Mesenchymal stem cell (in vitro differentiated cells and primary cell): ENCODE measurements at regions not wholly inside any gene's neighbourhood (a gene's known extent, or its start where the extent isn't known, plus 50 kb on each side); places are given as distances from the start of the nearest gene placed in this dataset.
"Not testable (repeated sequence)": the region's sequence is repeated elsewhere in the genome, so short reads cannot be mapped to it uniquely, and the experiment has no call there.

ENCODE experiments used
- DNase-seq: peaks from one replicate; pipeline ENCODE4 v3.0.0-alpha.2; 2013
- H2AFZ ChIP-seq: one replicate; pipeline ENCODE4 v1.6.1; 2013; ENCODE audit warnings: low read depth, mild to moderate bottlenecking, control low read depth, inconsistent platforms, low read length, moderate library complexity
- H2AK5ac ChIP-seq: 2 replicates; pipeline ENCODE4 v1.6.1; 2013; ENCODE audit warnings: low read length, moderate library complexity, mild to moderate bottlenecking, inconsistent platforms; ENCODE audit not compliant: severe bottlenecking
- H2BK120ac ChIP-seq: one replicate; pipeline ENCODE4 v1.6.1; 2013; ENCODE audit warnings: low read depth, mild to moderate bottlenecking, inconsistent platforms, low read length, moderate library complexity
- H2BK12ac ChIP-seq, 2 experiments: one replicate each; pipeline ENCODE4 v1.6.1; 2013; ENCODE audit warnings: inconsistent platforms in 2 of 2, low read length in 2 of 2, mild to moderate bottlenecking in 2 of 2, moderate library complexity in 2 of 2, control low read depth in 1 of 2
- H2BK15ac ChIP-seq: one replicate; pipeline ENCODE4 v1.6.1; 2013; ENCODE audit warnings: mild to moderate bottlenecking, low read depth, inconsistent platforms; ENCODE audit not compliant: poor library complexity, severe bottlenecking
- H2BK5ac ChIP-seq: 2 replicates; pipeline ENCODE4 v1.6.1; 2013; ENCODE audit warnings: low read depth, mild to moderate bottlenecking, low read length, control low read depth, inconsistent platforms; ENCODE audit not compliant: poor library complexity, severe bottlenecking
- H3K14ac ChIP-seq, 2 experiments: one replicate each; pipeline ENCODE4 v1.6.1; 2013; ENCODE audit warnings: inconsistent platforms in 2 of 2, low read length in 2 of 2, control low read depth in 1 of 2, mild to moderate bottlenecking in 1 of 2, moderate library complexity in 1 of 2
- H3K18ac ChIP-seq, 2 experiments: one replicate each; pipeline ENCODE4 v1.6.1; 2013; ENCODE audit warnings: inconsistent platforms in 2 of 2, low read length in 2 of 2, control low read depth in 1 of 2, low read depth in 1 of 2, mild to moderate bottlenecking in 1 of 2
- H3K23ac ChIP-seq, 2 experiments: one replicate each; pipeline ENCODE4 v1.6.1; 2013; ENCODE audit warnings: inconsistent platforms in 2 of 2, low read length in 2 of 2, mild to moderate bottlenecking in 2 of 2, moderate library complexity in 2 of 2, control low read depth in 1 of 2
- H3K27ac ChIP-seq: 2 replicates; pipeline ENCODE4 v1.5.1; 2013; ENCODE audit warnings: mild to moderate bottlenecking, moderate library complexity, low read length, control low read depth, inconsistent platforms; ENCODE audit not compliant: poor library complexity, severe bottlenecking
- H3K27me3 ChIP-seq, 2 experiments: 2 replicates each; pipeline versions ENCODE4 v1.6.1 to v1.7.0; 2013; ENCODE audit warnings: low read length in 2 of 2, mild to moderate bottlenecking in 2 of 2, moderate library complexity in 2 of 2, control low read depth in 1 of 2, inconsistent platforms in 1 of 2; ENCODE audit not compliant: control insufficient read depth in 1 of 2, insufficient read depth in 1 of 2
- H3K36me3 ChIP-seq, 2 experiments: 2 replicates each; pipeline versions ENCODE4 v1.6.1 to v1.7.0; 2013; ENCODE audit warnings: low read length in 2 of 2, control low read depth in 1 of 2, inconsistent platforms in 1 of 2, low read depth in 1 of 2, mild to moderate bottlenecking in 1 of 2; ENCODE audit not compliant: insufficient read depth in 2 of 2, control insufficient read depth in 1 of 2
- H3K4ac ChIP-seq, 2 experiments: one replicate each; pipeline ENCODE4 v1.6.1; 2013; ENCODE audit warnings: inconsistent platforms in 2 of 2, low read length in 2 of 2, mild to moderate bottlenecking in 2 of 2, moderate library complexity in 2 of 2, control low read depth in 1 of 2, low read depth in 1 of 2
- H3K4me1 ChIP-seq: 2 replicates; pipeline ENCODE4 v1.6.1; 2013; ENCODE audit warnings: low read depth, low read length, control low read depth; ENCODE audit not compliant: control insufficient read depth, insufficient read depth
- H3K4me2 ChIP-seq: 2 replicates; pipeline ENCODE4 v1.6.1; 2013; ENCODE audit warnings: low read length, mild to moderate bottlenecking, inconsistent platforms; ENCODE audit not compliant: poor library complexity, severe bottlenecking
- H3K4me3 ChIP-seq, 2 experiments: 2 replicates each; pipeline versions ENCODE4 v1.5.1 to v1.7.0; 2013; ENCODE audit warnings: low read length in 2 of 2, mild to moderate bottlenecking in 2 of 2, control low read depth in 1 of 2, low read depth in 1 of 2; ENCODE audit not compliant: insufficient read depth in 1 of 2
- H3K79me1 ChIP-seq: replicated peaks from 2 replicates; pipeline ENCODE4 v1.6.1; 2013; ENCODE audit warnings: mild to moderate bottlenecking, control low read depth, low read length, inconsistent platforms; ENCODE audit not compliant: poor library complexity, severe bottlenecking
- H3K9ac ChIP-seq: 2 replicates; pipeline ENCODE4 v1.7.0; 2013; ENCODE audit warnings: mild to moderate bottlenecking, low read length, moderate library complexity
- H3K9me3 ChIP-seq: 2 replicates; pipeline ENCODE4 v1.7.0; 2013; ENCODE audit warnings: mild to moderate bottlenecking, low read length; ENCODE audit not compliant: control insufficient read depth
- H4K8ac ChIP-seq: one replicate; pipeline ENCODE4 v1.6.1; 2013; ENCODE audit warnings: inconsistent platforms, mild to moderate bottlenecking, low read length, moderate library complexity
- H4K91ac ChIP-seq: one replicate; pipeline ENCODE4 v1.6.1; 2013; ENCODE audit warnings: mild to moderate bottlenecking, low read length, inconsistent platforms
- WGBS: methylation state at CpG from one replicate; pipeline ENCODE4 v1.1.7; 2013; ENCODE audit warnings: mixed read lengths; 5-methylcytosine and 5-hydroxymethylcytosine counted together

GRCh38 chr12:9336375-9337011 lies 128.3 kb upstream of the PZP start:
- not testable (repeated sequence) for H3K4ac ChIP-seq, H2BK5ac ChIP-seq, H3K9ac ChIP-seq, H4K8ac ChIP-seq, H3K18ac ChIP-seq, H2BK15ac ChIP-seq, H2BK12ac ChIP-seq, H3K4me1 ChIP-seq, H3K27ac ChIP-seq, H3K9me3 ChIP-seq, H3K4me3 ChIP-seq, H4K91ac ChIP-seq, H3K27me3 ChIP-seq, H3K79me1 ChIP-seq, H2BK120ac ChIP-seq, H2AK5ac ChIP-seq, H3K4me2 ChIP-seq, DNase-seq, H3K36me3 ChIP-seq, H3K14ac ChIP-seq, H3K23ac ChIP-seq, H2AFZ ChIP-seq
- 86% methylated on average over 6 of the region's 7 CpGs for WGBS

GRCh38 chr12:9335867-9336266 lies 127.7 kb upstream of the PZP start:
- Histone ChIP-seq H3K27ac (no peak overlapping the region), H2BK15ac (no peak overlapping the region), H2AFZ (no peak overlapping the region), H3K4me2 (no peak overlapping the region), H3K27me3 (no peaks in the 10 kb centered on the region), H3K4me1 (peaks cover 2% of the 10 kb centered on the region), H3K23ac (no peak overlapping the region), H2BK120ac (no peak overlapping the region), H3K4me3 (no peak overlapping the region), H3K14ac (no peak overlapping the region), H3K9me3 (peaks cover 5% of the 10 kb centered on the region), H2BK12ac (no peak overlapping the region), H3K36me3 (no peaks in the 10 kb centered on the region), H3K18ac (no peak overlapping the region), H3K4ac (no peak overlapping the region), H2BK5ac (no peak overlapping the region), H3K9ac (no peak overlapping the region), H4K91ac (no peak overlapping the region), H2AK5ac (no peak overlapping the region), H3K79me1 (no peaks in the 10 kb centered on the region), H4K8ac (no peak overlapping the region)
- no peak for DNase-seq
- 46% methylated on average over 5 of the region's 5 CpGs for WGBS

- Histone ChIP-seq H3K27me3 (no peaks in the 10 kb centered on the region), H2BK15ac (no peak overlapping the region), H4K91ac (no peak overlapping the region), H3K14ac (no peak overlapping the region), H3K79me1 (no peaks in the 10 kb centered on the region), H3K4me1 (no peaks in the 10 kb centered on the region), H2BK12ac (peak overlapping the region in 1 of 2 experiments; percentile 59), H3K4me2 (no peak overlapping the region), H3K36me3 (no peaks in the 10 kb centered on the region), H2BK5ac (no peak overlapping the region), H3K4me3 (no peak overlapping the region), H2AK5ac (no peak overlapping the region), H2BK120ac (no peak overlapping the region), H2AFZ (no peak overlapping the region), H3K9ac (no peak overlapping the region), H3K9me3 (peaks cover 5% of the 10 kb centered on the region), H4K8ac (no peak overlapping the region), H3K27ac (no peak overlapping the region), H3K23ac (no peak overlapping the region), H3K18ac (no peak overlapping the region), H3K4ac (no peak overlapping the region)
- WGBS: 81% methylated on average over 5 of the region's 5 CpGs
- DNase-seq: no peak
Measured at GRCh38 chr12:9334964-9335363, 126.8 kb upstream of the PZP start.

- no peak overlapping the region for H4K91ac ChIP-seq
- H3K14ac ChIP-seq: no peak overlapping the region
- H3K23ac ChIP-seq: no peak overlapping the region
- no peak overlapping the region for H3K9ac ChIP-seq
- no peak overlapping the region for H3K4ac ChIP-seq
- no peak for DNase-seq
- H2BK15ac ChIP-seq: no peak overlapping the region
- no peaks in the 10 kb centered on the region for H3K79me1 ChIP-seq
- no peaks in the 10 kb centered on the region for H3K36me3 ChIP-seq
- H2BK12ac ChIP-seq: no peak overlapping the region
- H3K27me3 ChIP-seq: no peaks in the 10 kb centered on the region
- H2BK5ac ChIP-seq: no peak overlapping the region
- H2AFZ ChIP-seq: no peak overlapping the region
- H2AK5ac ChIP-seq: no peak overlapping the region
- no peak overlapping the region for H4K8ac ChIP-seq
- H2BK120ac ChIP-seq: no peak overlapping the region
- no peak overlapping the region for H3K27ac ChIP-seq
- WGBS: 90% methylated on average over 11 of the region's 12 CpGs
- no peaks in the 10 kb centered on the region for H3K4me1 ChIP-seq
- H3K18ac ChIP-seq: no peak overlapping the region
- no peak overlapping the region for H3K4me3 ChIP-seq
- peaks cover 5% of the 10 kb centered on the region for H3K9me3 ChIP-seq
- H3K4me2 ChIP-seq: no peak overlapping the region
Measured at GRCh38 chr12:9334041-9334692, 126.0 kb upstream of the PZP start.
